ENCODE measurements at regions not wholly inside any gene's neighbourhood (a gene's known extent, or its start where the extent isn't known, plus 50 kb on each side); places are given as distances from the start of the nearest gene placed in this dataset.

DNA sequence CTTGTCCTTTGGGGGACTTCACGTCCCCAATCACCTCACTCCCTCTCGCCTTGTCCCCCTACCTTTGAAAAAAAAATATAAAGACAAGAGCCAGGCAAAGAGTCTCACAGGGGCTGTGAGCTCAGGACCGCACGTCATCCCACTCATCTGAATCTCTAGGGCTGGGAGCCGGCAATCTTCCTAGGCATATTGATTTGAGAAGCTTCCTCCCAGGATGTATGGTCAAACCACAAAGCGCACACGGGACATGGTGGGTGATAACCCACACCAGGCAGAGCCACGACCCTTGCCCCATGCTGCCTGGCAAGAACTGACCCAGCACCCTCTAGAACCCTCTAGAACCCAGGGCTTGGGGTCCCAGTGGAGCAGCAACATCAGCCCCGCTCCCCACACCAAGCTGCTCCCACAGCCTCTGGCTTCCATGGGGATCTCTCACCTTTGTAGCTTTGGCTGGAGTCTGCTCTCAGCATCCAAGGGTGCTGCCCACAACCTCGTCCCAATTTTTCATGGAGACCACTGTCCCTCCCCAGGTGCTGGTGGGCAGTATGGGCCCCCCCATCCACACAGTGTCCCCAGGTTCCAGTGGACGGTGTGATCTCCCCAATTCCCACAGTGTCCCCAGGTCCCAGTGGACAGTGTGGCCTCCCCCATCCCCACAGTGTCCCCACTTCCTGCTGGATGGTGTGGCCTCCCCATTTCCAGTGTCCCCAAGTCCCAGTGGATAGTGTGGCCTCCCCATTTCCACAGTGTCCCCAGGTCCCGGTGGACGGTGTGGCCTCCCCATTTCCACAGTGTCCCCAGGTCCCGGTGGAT, 85.2 kb upstream of the FGF3 start:
- TF ChIP-seq CTCF (IDR thresholded peaks at IDR 0.05; ENCODE audit: borderline replicate concordance, extremely low read depth, low read length, poor library complexity, severe bottlenecking) (no peak), EZH2 (IDR thresholded peaks at IDR 0.05; ENCODE audit: borderline replicate concordance, low read depth, low read length, severe bottlenecking) (no peak)

Measured in DND-41 (cell line).